Ishikawa (cell line): ENCODE measurements at regions not wholly inside any gene's neighbourhood (a gene's known extent, or its start where the extent isn't known, plus 50 kb on each side); places are given as distances from the start of the nearest gene placed in this dataset.

Source experiments
- CEBPB ChIP-seq: IDR thresholded peaks from 2 replicates; pipeline ENCODE4 v1.6.1; 2012
- EGR1 ChIP-seq: IDR thresholded peaks from 2 replicates; pipeline ENCODE4 v1.6.1; 2012
- EP300 ChIP-seq: IDR thresholded peaks from 2 replicates; pipeline ENCODE4 v1.6.1; 2012; ENCODE audit warnings: borderline replicate concordance
- FOXM1 ChIP-seq: IDR thresholded peaks from 2 replicates; pipeline ENCODE4 v1.6.1; 2012; ENCODE audit warnings: low read depth, borderline replicate concordance
- NFIC ChIP-seq: IDR thresholded peaks from 2 replicates; pipeline ENCODE4 v1.6.1; 2012
- RAD21 ChIP-seq: IDR thresholded peaks from 2 replicates; pipeline ENCODE4 v1.6.1; 2012; ENCODE audit warnings: low read depth
- REST ChIP-seq: IDR thresholded peaks from 2 replicates; pipeline ENCODE4 v1.6.1; 2012; ENCODE audit warnings: low read depth, mild to moderate bottlenecking
- TAF1 ChIP-seq: IDR thresholded peaks from 2 replicates; pipeline ENCODE4 v1.6.1; 2012; ENCODE audit warnings: low read depth, mild to moderate bottlenecking
- TCF12 ChIP-seq: IDR thresholded peaks from 2 replicates; pipeline ENCODE4 v1.6.1; 2012; ENCODE audit warnings: low read depth
- TEAD4 ChIP-seq: IDR thresholded peaks from 2 replicates; pipeline ENCODE4 v1.6.1; 2012
- YY1 ChIP-seq: IDR thresholded peaks from 2 replicates; pipeline ENCODE4 v1.6.1; 2012; ENCODE audit warnings: low read depth

- TF ChIP-seq REST (no peak), FOXM1 (no peak), YY1 (no peak), RAD21 (no peak), NFIC (no peak), EP300 (no peak), TAF1 (no peak), TEAD4 (no peak), TCF12 (no peak), EGR1 (no peak), CEBPB (no peak)
Observed at GRCh38 chr10:30216821-30217220, 132.3 kb downstream of the MTPAP start.
